ENCODE measurements at regions not wholly inside any gene's neighbourhood (a gene's known extent, or its start where the extent isn't known, plus 50 kb on each side); places are given as distances from the start of the nearest gene placed in this dataset.

- TF ChIP-seq POLR2A (IDR thresholded peaks at IDR 0.05; ENCODE audit: low read length) = no peak
- no peak for TF ChIP-seq GATA1 (IDR thresholded peaks at IDR 0.05; ENCODE audit: low read depth, low read length)
Observed at GRCh38 chr18:29840089-29840488, 1202.5 kb downstream of the DSC3 start.

All from erythroblast (primary cell).